ENCODE measurements at regions not wholly inside any gene's neighbourhood (a gene's known extent, or its start where the extent isn't known, plus 50 kb on each side); places are given as distances from the start of the nearest gene placed in this dataset.

DNA sequence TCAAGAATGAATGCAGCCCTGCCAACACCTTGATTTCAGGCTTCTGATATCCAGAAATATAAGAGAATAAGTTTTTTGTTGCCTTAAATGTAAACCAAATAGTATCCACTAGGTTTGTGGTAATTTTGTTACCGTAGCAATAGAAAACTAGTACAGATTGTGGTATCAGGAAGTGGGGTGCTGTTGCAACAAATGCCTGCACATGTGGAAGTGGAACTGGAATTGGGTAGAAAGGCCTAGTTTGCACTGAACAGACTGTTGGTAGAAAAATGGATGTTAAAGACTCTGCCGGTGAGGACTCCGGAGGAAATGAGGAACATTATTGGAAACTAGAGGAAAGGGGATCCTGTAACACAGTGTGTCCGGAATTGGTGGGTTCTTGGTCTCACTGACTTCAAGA, 145.8 kb upstream of the MGAT5 start:
- Histone ChIP-seq H2BK15ac (ENCODE audit: low read depth, low read length) (no peak overlapping the region), H2AFZ (replicated peaks; ENCODE audit: low read length, poor library complexity) (no peak overlapping the region), H3K56ac (ENCODE audit: extremely low read depth, insufficient read depth, low read length) (no peak overlapping the region), H4K8ac (ENCODE audit: low read depth in 2 of 2, low read length in 2 of 2) (no peak overlapping the region), H4K5ac (ENCODE audit: low read depth, low read length) (no peak overlapping the region), H2AK9ac (replicated peaks; ENCODE audit: low read depth, low read length, poor library complexity) (no peak overlapping the region), H3K9me3 (ENCODE audit: control insufficient read depth, insufficient read depth, low read length) (peaks cover 9% of the 10 kb centered on the region), H3K4ac (ENCODE audit: low read depth, low read length) (no peak overlapping the region), H3K9me1 (ENCODE audit: insufficient read depth, low read length) (no peaks in the 10 kb centered on the region), H3K36me3 (ENCODE audit: control insufficient read depth, insufficient read depth, low read length) (no peaks in the 10 kb centered on the region), H2BK120ac (ENCODE audit: low read depth, low read length) (no peak overlapping the region), H3K27ac (ENCODE audit: insufficient read depth, low read length) (no peak overlapping the region), H2BK20ac (ENCODE audit: low read depth, low read length) (no peak overlapping the region), H3K79me1 (ENCODE audit: low read depth in 1 of 2, low read length in 2 of 2) (no peaks in the 10 kb centered on the region), H3K14ac (replicated peaks; ENCODE audit: low read depth, low read length) (no peak overlapping the region), H3K4me1 (ENCODE audit: control insufficient read depth, insufficient read depth, low read length) (peaks cover 4% of the 10 kb centered on the region), H3K23ac (ENCODE audit: low read depth, low read length) (no peak overlapping the region), H2BK5ac (ENCODE audit: low read depth, low read length, poor library complexity, severe bottlenecking) (no peak overlapping the region), H3K18ac (ENCODE audit: low read depth, low read length) (no peak overlapping the region), H4K20me1 (ENCODE audit: insufficient read depth, low read length) (no peaks in the 10 kb centered on the region), H3K4me2 (ENCODE audit: low read depth, low read length) (no peak overlapping the region), H3K27me3 (ENCODE audit: control insufficient read depth, insufficient read depth, low read length) (no peaks in the 10 kb centered on the region), H3K9ac (ENCODE audit: low read depth, low read length) (no peak overlapping the region), H2AK5ac (ENCODE audit: low read depth, low read length) (no peak overlapping the region), H3K4me3 (ENCODE audit: insufficient read depth, low read depth, low read length) (no peak overlapping the region), H4K91ac (ENCODE audit: insufficient read depth, low read depth, low read length) (no peak overlapping the region)
- dilution Hi-C loops (cut with HindIII; ENCODE audit: low sequenced_read_pairs, unreplicated experiment), result no loop called here
- no TSS peak for BruUV-seq (replicated peaks)
- ChIA-PET CTCF (no interaction called here), POLR2A (ENCODE audit: unreplicated experiment) (no interaction called here)
- ATAC-seq (ENCODE audit: low read depth) (no peak), DNase-seq (no peak)
- 95% methylated on average over 4 of the region's 4 CpGs; no CpG with 5 or more reads in 1 of the 2 experiments for WGBS, 2 experiments (ENCODE audit: extremely low coverage in 2 of 2, insufficient read length in 1 of 2)
- no peak for TF ChIP-seq SMC3 (IDR thresholded peaks at IDR 0.05; ENCODE audit: low read depth, low read length)
- intact Hi-C loops (cut with micrococcal nuclease), result no loop called here
- in situ Hi-C loops (cut with MboI; ENCODE audit: low sequenced_read_pairs), result no loop called here
